ENCODE measurements at regions not wholly inside any gene's neighbourhood (a gene's known extent, or its start where the extent isn't known, plus 50 kb on each side); places are given as distances from the start of the nearest gene placed in this dataset.

- no TSS peak for BruUV-seq (replicated peaks)
These were observed 281.9 kb upstream of the CRY1 start for GRCh38 chr12:107375231-107375630.

More at GRCh38 chr12:107375231-107375630, 281.9 kb upstream of the CRY1 start:
- FAIRE-seq (no peak), DNase-seq (ENCODE audit: extremely low read depth in 1 of 4, low spot score in 3 of 4) (no peak), ATAC-seq (no peak)
- ChIA-PET POLR2A (no interaction called here), CTCF (ENCODE audit: low intra/inter-chr PET ratio) (no interaction called here)
- H3K36me3 ChIP-seq (ENCODE audit: control insufficient read depth, insufficient read depth, low read length): no peaks in the 10 kb centered on the region
- H3K9ac ChIP-seq (ENCODE audit: insufficient read depth in 1 of 2, low read depth in 2 of 2, low read length in 2 of 2): no peak overlapping the region
- intact Hi-C loops (cut with micrococcal nuclease) (no loop called here), in situ Hi-C loops (cut with MboI) (no loop called here)
- no peaks in the 10 kb centered on the region for H3K4me1 ChIP-seq (replicated peaks in 1 of 2; ENCODE audit: control insufficient read depth in 2 of 2, insufficient read depth in 2 of 2, low read length in 2 of 2)
- no peak overlapping the region for H3K27ac ChIP-seq (ENCODE audit: extremely low read depth, low read depth, low read length)
- 0 out of 2 replicates have a peak, but pooled peaks cover 5% of the 10 kb centered on the region for H4K20me1 ChIP-seq (replicated peaks; ENCODE audit: control insufficient read depth, insufficient read depth, low read length)
- 0% methylated on average over 7 of the region's 8 CpGs for WGBS (ENCODE audit: insufficient coverage, low coverage, missing lambda C conversion rate)
- no peaks in the 10 kb centered on the region for H3K9me1 ChIP-seq (ENCODE audit: control insufficient read depth, insufficient read depth, low read length)
- peaks cover 3 to 19% of the 10 kb centered on the region in 2 experiments; a peak in 4 of 5 replicates for H3K27me3 ChIP-seq (ENCODE audit: control insufficient read depth in 2 of 2, insufficient read depth in 2 of 2, low read length in 2 of 2)
- H3K9me3 ChIP-seq (replicated peaks; ENCODE audit: control insufficient read depth, insufficient read depth, low read depth, low read length): no peaks in the 10 kb centered on the region
- TF ChIP-seq, protein P1, sequence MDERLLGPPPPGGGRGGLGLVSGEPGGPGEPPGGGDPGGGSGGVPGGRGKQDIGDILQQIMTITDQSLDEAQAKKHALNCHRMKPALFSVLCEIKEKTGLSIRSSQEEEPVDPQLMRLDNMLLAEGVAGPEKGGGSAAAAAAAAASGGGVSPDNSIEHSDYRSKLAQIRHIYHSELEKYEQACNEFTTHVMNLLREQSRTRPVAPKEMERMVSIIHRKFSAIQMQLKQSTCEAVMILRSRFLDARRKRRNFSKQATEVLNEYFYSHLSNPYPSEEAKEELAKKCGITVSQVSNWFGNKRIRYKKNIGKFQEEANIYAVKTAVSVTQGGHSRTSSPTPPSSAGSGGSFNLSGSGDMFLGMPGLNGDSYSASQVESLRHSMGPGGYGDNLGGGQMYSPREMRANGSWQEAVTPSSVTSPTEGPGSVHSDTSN (CRISPR knock-in tag; IDR thresholded peaks at IDR 0.05; ENCODE audit: low read depth): no peak
- TF ChIP-seq, protein P1 (tag; conservative IDR thresholded peaks at IDR 0.05; ENCODE audit: low read depth): no peak
- TF ChIP-seq, protein P2, sequence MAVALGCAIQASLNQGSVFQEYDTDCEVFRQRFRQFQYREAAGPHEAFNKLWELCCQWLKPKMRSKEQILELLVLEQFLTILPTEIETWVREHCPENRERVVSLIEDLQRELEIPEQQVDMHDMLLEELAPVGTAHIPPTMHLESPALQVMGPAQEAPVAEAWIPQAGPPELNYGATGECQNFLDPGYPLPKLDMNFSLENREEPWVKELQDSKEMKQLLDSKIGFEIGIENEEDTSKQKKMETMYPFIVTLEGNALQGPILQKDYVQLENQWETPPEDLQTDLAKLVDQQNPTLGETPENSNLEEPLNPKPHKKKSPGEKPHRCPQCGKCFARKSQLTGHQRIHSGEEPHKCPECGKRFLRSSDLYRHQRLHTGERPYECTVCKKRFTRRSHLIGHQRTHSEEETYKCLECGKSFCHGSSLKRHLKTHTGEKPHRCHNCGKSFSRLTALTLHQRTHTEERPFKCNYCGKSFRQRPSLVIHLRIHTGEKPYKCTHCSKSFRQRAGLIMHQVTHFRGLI (CRISPR knock-in tag; IDR thresholded peaks at IDR 0.05): no peak
- TF ChIP-seq, protein P3, sequence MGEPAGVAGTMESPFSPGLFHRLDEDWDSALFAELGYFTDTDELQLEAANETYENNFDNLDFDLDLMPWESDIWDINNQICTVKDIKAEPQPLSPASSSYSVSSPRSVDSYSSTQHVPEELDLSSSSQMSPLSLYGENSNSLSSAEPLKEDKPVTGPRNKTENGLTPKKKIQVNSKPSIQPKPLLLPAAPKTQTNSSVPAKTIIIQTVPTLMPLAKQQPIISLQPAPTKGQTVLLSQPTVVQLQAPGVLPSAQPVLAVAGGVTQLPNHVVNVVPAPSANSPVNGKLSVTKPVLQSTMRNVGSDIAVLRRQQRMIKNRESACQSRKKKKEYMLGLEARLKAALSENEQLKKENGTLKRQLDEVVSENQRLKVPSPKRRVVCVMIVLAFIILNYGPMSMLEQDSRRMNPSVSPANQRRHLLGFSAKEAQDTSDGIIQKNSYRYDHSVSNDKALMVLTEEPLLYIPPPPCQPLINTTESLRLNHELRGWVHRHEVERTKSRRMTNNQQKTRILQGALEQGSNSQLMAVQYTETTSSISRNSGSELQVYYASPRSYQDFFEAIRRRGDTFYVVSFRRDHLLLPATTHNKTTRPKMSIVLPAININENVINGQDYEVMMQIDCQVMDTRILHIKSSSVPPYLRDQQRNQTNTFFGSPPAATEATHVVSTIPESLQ (CRISPR knock-in tag; IDR thresholded peaks at IDR 0.05): no peak
- TF ChIP-seq XRCC3 (IDR thresholded peaks at IDR 0.05): no peak
- TF ChIP-seq TAF15 (IDR thresholded peaks at IDR 0.05; ENCODE audit: low read depth, low read length): no peak
- TF ChIP-seq, protein P4, sequence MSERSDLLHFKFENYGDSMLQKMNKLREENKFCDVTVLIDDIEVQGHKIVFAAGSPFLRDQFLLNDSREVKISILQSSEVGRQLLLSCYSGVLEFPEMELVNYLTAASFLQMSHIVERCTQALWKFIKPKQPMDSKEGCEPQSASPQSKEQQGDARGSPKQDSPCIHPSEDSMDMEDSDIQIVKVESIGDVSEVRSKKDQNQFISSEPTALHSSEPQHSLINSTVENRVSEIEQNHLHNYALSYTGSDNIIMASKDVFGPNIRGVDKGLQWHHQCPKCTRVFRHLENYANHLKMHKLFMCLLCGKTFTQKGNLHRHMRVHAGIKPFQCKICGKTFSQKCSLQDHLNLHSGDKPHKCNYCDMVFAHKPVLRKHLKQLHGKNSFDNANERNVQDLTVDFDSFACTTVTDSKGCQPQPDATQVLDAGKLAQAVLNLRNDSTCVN (CRISPR knock-in tag; IDR thresholded peaks at IDR 0.05): no peak
- TF ChIP-seq CTBP1 (IDR thresholded peaks at IDR 0.05; ENCODE audit: borderline replicate concordance): no peak
- TF ChIP-seq MEF2A (IDR thresholded peaks at IDR 0.05; ENCODE audit: control insufficient read depth, low read depth, low read length): no peak
- TF ChIP-seq POLR2AphosphoS5 (IDR thresholded peaks at IDR 0.05; ENCODE audit: control insufficient read depth, insufficient read depth, low read depth, low read length): no peak
- no peak for TF ChIP-seq TCF3 (CRISPR knock-in tag; IDR thresholded peaks at IDR 0.05)
- TF ChIP-seq ZNF583 (CRISPR knock-in tag; IDR thresholded peaks at IDR 0.05): no peak
- no peak for TF ChIP-seq PRMT5 (CRISPR knock-in tag; IDR thresholded peaks at IDR 0.05)
- no peak overlapping the region for H3K4me2 ChIP-seq (ENCODE audit: insufficient read depth, low read length)
- H3K4me3 ChIP-seq: no peak overlapping the region
- H3K79me2 ChIP-seq (ENCODE audit: control insufficient read depth, insufficient read depth, low read length): no peaks in the 10 kb centered on the region
- H2AFZ ChIP-seq (ENCODE audit: low read depth, low read length): no peak overlapping the region
